Amygdala (tissue), 56 donors: ENCODE measurements at regions not wholly inside any gene's neighbourhood (a gene's known extent, or its start where the extent isn't known, plus 50 kb on each side); places are given as distances from the start of the nearest gene placed in this dataset.
A peak's percentile ranks its signal among the peaks of the same experiment; 100 is the strongest.

ENCODE experiments used
- DNase-seq, 56 donors: peaks; one replicate each; lab custom pipeline; 2025; lab: John Stamatoyannopoulos, UW

GRCh38 chr6:163730246-163731210, 316.0 kb downstream of the QKI start:
- DNase-seq: no peak

- no peak for DNase-seq
Measured at GRCh38 chr6:163729127-163729872, 314.8 kb downstream of the QKI start.

GRCh38 chr6:163728442-163729126, 314.1 kb downstream of the QKI start:
- no peak for DNase-seq

- no peak for DNase-seq
Measured at GRCh38 chr6:163726037-163726695, 311.6 kb downstream of the QKI start.

- DNase-seq: peak in 1 of 56 donors; percentile 9
Measured at GRCh38 chr6:163725008-163725941, 310.8 kb downstream of the QKI start.

GRCh38 chr6:163724196-163724595, 309.7 kb downstream of the QKI start:
- no peak for DNase-seq

- DNase-seq: no peak
Measured at GRCh38 chr6:163723759-163724158, 309.2 kb downstream of the QKI start.

GRCh38 chr6:163721922-163722692, 307.6 kb downstream of the QKI start:
- no peak for DNase-seq

GRCh38 chr6:163721435-163721834, 306.9 kb downstream of the QKI start:
- no peak for DNase-seq

- DNase-seq: no peak
Measured at GRCh38 chr6:163720460-163721235, 306.1 kb downstream of the QKI start.

GRCh38 chr6:163720005-163720404, 305.5 kb downstream of the QKI start:
- DNase-seq: no peak

GRCh38 chr6:163719028-163719742, 304.7 kb downstream of the QKI start:
- DNase-seq: no peak

- no peak for DNase-seq
Measured at GRCh38 chr6:163718537-163718936, 304.0 kb downstream of the QKI start.

GRCh38 chr6:163717106-163717764, 302.7 kb downstream of the QKI start:
- DNase-seq: no peak

GRCh38 chr6:163716690-163717089, 302.2 kb downstream of the QKI start:
- no peak for DNase-seq

GRCh38 chr6:163715846-163716245, 301.3 kb downstream of the QKI start:
- DNase-seq: no peak

- DNase-seq: no peak
Measured at GRCh38 chr6:163714179-163714578, 299.7 kb downstream of the QKI start.
